GM18520 (cell line): ENCODE measurements at regions not wholly inside any gene's neighbourhood (a gene's known extent, or its start where the extent isn't known, plus 50 kb on each side); places are given as distances from the start of the nearest gene placed in this dataset.

Experiments
- ATAC-seq: cut with Tn5 transposase; IDR thresholded peaks from one replicate; pipeline ENCODE4 v1.9.1; 2021; ENCODE audit not compliant: unreplicated experiment

DNA sequence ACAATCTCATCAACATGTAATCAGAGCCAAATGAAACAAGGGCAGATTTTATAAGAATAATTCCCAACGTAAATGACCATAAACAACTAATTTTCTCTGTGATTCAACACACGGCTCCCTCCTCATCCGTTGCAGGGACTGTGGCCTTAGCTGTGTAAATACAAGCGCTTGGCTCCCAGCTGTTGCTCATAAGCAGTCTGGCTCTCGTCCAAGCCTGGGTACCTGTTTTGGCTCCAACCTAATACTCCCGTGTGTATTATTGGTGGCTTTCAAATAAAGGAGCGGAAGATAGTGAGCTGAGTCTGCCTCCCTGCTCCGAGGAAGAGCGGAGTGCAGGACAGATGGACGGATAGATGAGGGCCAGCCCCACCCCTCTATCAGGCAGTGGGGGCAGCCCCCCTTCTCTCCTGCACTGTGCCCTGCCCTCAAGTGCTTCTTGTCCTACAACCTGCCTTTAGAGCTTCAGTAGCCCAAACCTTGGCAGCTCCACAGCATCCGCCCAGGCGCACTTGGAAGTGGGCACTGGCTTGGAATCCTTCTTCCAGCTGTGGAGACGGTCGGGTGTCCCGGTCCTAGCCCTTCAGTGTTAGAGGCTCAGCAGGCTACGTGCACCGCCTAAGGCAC is 670.9 kb downstream of the BRD1 start:
- ATAC-seq: no peak

GRCh38 chr22:49155770-49156580 is 671.7 kb downstream of the BRD1 start:
- ATAC-seq: no peak

DNA sequence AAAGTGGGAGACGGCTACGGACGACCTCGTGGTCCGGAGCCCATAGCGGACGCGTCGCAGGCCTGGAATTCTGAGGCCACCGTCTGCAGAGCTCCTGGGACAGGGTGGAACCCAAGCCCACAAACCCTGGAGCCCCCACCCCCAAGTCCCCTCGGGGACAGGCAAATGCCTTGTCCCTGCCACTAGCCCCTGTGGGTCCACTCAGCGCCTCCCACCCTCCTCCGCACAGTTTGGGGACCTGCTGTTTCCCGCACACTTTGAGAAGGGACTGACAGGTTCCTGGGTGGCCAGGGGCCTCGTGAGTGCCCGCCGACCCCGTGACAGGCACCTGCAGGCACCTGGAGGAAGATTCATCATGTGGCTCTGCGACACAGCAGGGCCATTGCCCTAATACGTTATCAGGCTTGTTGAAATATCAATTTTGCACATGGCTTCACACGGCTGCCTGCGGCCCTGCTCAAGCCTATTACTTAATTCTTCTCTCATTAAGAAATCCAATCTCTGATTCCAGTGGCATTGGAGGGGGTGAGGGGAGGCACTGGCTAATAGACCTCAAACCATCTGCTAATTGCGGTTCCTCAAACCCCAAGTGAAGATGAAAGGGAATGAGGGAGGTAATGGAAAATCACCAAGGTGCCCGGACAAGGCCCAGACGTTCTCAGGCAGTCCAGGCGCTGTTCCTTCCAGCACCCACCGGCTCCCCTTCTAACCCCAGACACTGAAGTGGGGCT is 672.5 kb downstream of the BRD1 start:
- ATAC-seq: no peak

DNA sequence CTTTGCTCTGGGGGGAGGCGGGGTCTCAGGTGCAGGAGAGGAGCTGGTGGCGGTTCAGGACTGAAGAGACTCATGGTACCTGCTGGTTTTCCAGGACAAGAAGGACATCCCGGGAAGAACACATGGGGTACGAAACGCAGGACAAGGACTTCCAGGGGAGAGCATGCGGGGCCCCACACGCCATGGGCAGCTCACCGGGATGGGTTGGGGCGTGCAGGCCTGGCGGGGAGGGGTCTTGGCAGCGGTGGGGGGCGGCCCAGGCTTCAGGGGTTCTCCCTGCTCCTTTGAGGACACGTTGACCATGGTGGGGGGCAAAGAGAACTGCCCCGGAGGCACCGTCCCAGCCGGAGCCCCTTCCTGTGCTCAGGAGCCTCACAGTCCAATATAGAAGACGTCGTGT is 673.2 kb downstream of the BRD1 start:
- ATAC-seq: no peak

DNA sequence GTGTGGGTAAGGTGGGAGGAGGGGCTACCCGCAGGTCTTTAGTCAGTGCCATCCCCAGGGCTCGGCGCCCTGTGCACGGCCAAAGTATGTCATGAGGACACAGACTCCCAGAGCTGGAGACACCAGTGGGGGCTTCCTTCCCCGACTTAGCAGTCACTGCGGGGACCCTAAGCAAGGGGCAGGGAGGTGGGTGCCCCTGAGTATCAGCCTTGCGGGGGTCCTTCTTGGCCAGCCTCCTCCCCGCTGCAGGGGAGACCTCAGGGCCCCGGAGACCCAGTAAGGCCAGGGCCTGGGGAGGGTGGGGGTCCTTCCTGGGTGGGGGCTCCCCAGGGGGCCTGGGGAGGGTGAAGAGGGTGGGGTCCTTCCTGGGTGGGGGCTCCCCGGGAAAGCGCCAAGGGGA is 673.8 kb downstream of the BRD1 start:
- no peak for ATAC-seq

DNA sequence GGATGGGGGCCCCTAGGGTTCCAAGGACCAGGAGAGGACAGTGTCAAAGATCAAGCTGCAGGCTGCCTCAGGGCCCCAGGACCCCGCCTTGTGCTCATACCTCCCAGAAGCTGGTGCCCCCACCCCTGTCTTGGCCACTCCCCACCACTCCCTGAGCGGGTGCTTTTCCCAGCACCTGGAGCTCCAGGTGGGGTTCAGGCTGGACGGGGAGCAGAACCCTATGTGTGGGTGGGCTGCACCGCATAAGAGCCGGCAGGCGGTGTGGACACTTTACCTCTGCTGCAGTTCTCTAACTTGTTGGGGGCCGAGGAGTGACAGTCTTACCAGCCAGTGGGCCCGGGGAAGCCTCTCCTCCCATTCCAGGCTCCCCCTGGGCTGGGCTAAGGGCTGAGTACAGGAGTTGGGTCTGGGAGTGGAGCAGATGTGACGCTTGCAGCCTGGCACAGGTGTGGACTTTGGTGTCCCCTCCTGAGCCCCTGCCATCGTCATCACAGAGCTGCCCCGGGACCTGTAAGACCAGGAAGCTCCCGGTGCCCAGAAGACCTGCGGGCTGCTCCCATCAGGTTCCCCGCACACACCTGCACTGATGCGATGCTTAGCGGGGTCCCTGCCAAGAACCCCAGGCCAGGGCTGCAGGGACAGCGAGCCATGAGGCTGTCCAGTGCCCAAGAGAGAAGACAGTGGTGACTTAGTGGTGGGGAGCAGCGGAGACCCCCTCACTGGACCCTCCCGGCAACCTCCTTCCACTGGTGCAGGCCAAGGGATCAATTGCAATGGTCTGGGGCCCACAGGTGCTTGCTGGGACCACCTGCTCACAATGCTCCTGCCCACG is 674.5 kb downstream of the BRD1 start:
- ATAC-seq: no peak

DNA sequence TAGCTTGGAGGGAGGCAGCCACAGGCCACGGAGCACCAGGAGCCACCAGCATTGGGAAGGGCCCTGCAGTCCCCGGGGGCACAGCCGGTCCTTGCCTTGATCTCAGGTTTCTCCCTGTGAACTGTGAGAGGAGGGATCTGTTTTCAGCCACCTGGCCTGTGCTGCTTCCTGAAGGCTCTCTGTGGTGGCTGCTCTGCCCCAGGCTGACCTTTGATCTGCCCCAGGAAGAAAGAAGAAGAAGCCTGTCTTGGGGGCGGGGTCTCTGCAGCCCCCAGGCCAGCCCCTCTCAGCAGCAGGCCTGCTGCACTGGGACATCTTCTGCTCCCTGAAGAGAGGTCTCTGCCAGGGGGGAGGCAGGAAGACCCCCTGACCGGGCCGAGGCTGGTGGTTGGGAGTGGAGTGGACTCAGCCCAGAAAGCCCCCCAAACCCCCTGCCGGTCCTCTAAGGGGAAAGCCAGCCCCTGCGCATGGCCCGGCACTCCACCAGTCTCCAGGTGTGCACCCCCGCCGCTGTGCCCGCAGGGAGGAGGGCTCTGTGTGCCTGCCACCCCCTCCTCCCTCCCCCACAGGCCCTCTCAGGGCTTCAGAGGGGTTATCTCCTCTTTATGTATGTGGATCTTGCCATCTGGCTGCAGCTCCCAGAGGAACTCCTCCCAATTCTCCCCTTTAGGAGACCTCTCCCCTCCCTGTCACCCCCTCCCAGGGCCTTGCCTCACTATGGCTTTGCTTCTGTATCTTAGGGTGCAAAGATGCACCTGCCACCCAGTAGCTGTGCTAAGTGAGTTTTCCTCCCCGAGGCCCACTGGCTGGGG is 675.3 kb downstream of the BRD1 start:
- ATAC-seq: no peak

DNA sequence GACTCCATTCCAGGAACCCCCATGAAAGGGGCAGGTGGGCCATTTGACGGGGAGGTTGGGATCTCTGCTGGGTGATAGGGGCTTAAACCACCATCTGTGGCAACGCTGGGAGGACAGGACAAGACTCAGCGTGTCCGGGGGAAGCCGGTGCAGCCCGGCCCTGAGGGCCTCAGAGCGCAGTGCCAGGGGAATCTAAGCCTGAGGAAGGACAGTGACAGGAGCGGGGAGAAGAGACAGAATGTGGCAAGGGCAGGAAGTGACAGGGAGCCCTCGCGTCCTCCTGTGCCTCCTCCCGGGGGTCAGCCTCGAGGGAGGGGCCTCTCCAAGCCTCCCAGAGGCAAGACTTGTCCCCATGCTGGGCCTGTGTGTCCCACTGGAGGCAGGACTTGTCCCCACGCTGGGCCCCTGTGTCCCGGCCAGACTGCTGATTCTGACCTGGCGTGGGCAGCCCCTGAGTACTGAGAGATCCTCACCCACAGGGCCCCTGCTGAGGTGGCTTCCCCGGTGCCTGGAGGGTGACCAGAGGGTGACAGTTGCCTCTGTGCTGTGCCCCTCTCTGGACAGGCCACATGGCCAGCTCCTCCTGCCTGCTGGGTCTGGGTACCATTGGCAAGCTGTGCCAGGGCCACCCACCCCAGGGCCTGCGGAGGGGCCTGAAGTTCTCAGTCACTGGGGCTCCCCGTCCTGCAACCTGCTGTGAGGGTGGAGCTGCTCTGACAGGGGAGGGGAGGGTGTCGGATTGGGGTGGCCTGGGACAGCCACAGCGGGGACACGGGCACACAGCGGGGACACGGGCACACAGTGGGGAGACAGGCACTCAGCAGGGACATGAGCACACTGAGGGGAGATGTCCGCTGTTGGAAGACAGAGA is 676.2 kb downstream of the BRD1 start:
- ATAC-seq: no peak

DNA sequence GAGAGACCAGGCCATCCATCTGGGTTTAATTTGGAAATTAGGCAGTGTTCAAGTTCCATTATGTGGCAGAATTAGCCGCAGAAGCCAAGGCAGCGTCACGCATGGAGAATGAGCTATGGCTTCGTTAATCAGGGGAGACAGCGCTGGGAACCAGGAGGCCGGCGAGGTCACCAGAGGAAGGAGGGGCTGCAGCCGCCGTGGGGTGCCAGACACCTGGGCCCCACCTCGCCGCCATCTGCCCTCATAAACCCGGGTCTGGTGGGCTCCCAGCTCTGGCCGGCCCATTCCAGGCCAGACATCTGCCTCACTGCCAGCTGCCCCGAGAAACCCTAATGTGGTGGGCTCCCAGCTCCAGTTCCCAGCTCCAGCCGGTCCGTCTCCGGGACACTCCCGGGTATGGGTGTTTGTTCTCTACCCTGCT is 676.9 kb downstream of the BRD1 start:
- no peak for ATAC-seq

GRCh38 chr22:49149721-49150608 is 677.7 kb downstream of the BRD1 start:
- no peak for ATAC-seq

GRCh38 chr22:49148895-49149418 is 678.7 kb downstream of the BRD1 start:
- ATAC-seq: no peak

GRCh38 chr22:49147617-49148175 is 680.0 kb downstream of the BRD1 start:
- ATAC-seq: no peak

DNA sequence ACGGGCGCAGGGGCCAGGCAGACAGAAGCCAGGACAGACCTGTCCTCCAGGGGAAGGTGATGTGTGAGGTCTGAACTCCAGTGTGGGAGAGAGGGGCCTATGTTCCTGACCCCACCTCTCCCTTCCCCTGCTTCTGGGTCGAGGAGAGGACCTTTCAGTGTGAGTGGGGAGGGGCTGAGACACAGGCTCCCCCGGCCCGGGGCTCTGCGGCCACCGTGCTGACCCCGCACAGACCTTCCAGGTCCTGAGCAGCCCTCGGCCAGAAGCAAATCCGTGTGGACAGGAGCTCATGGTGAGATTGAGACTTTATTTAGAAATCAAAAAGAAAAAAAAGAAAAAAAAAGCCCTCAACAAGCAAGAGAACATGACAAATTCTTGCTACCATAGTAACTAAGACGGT is 680.5 kb downstream of the BRD1 start:
- no peak for ATAC-seq

DNA sequence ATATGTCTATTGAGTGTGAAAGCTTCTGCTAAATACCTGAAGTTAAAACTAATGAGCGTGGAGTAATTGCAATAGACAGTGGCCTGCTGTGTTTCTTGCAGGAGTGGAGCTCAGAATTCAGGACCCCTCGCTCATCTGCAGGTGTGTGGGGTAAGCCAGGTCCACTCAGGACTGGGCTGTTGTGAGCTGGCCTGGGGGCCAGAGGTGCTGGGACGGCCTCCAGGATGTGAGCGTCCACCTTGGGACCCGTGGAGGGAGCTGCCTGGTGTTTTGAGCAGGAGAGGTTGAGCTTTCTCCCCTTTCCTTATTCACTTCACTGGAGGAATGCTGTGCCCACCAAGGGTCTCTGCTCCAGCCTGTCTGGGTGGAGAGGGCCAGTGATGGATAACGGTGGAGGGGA is 681.2 kb downstream of the BRD1 start:
- no peak for ATAC-seq

- no peak for ATAC-seq
Measured at GRCh38 chr22:49143812-49144211, 683.9 kb downstream of the BRD1 start.

GRCh38 chr22:49142891-49143290 is 684.8 kb downstream of the BRD1 start:
- no peak for ATAC-seq

- no peak for ATAC-seq
Measured at GRCh38 chr22:49142296-49142695, 685.4 kb downstream of the BRD1 start.

DNA sequence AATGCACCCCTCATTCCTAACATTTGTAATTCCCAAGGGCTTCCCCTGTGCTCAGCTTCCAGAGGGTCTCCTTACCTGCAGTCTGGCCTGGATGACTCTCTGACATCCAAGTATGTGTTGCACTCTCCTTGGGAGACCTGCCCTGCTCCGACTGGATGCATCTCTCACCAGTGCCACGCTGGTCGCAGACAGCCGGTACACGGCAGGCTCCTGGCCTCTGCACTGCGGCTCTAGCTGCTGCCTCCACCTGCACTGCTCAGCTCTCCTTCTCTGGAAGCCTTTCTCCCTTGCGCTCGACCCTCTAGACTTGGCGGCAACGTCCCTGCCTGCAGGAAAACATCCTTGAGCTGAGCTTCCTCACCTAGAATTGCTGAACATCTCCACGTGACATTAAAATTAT is 685.9 kb downstream of the BRD1 start:
- no peak for ATAC-seq
